NCI-H1105 (cell line): ENCODE measurements at regions not wholly inside any gene's neighbourhood (a gene's known extent, or its start where the extent isn't known, plus 50 kb on each side); places are given as distances from the start of the nearest gene placed in this dataset.

Source experiments
- DNase-seq: peaks from one replicate; lab custom pipeline; 2025; lab: John Stamatoyannopoulos, UW

DNA sequence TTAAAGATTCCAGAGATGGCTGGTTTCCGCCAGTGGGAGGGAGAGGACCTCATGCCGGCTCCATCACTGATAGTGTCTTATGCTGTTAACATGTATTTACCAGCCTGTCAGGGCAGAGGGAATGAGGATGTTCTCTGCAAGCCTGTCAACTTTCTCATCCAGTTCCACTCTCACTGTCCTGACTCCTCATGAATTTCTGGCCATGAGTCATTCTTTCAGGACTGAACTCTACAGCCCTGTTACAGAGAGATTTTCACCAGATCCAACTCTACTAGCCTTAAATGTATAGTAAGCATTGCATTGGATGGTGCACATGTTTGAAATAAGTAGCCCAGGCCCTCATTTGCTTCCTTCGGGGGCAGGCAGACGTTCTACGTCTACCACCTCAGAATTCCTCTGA, 387.7 kb downstream of the TMEM135 start:
- no peak for DNase-seq

GRCh38 chr11:87423161-87423560, 385.4 kb downstream of the TMEM135 start:
- no peak for DNase-seq

DNA sequence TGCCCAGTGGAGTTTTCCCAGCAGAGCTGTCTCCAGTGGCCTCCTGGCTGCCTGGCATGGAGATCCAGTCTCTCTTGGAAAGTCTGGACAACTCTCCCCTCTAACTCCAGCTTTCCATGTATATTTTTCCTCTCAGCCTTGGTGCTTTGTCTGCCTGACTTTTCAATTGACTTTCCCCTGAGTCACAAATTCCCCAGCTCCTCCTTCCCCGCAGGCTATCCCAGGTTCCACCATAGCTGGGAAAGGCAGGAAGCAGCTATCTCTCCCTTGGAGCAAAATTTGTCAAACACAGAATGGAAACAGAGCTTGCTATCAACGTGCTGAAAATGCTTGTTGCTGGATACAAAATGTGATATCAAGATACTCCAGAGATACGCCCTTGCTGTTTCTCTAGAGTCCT, 384.8 kb downstream of the TMEM135 start:
- no peak for DNase-seq

- peak; percentile 60 for DNase-seq
Observed at GRCh38 chr11:87421422-87421821, 383.7 kb downstream of the TMEM135 start.

DNA sequence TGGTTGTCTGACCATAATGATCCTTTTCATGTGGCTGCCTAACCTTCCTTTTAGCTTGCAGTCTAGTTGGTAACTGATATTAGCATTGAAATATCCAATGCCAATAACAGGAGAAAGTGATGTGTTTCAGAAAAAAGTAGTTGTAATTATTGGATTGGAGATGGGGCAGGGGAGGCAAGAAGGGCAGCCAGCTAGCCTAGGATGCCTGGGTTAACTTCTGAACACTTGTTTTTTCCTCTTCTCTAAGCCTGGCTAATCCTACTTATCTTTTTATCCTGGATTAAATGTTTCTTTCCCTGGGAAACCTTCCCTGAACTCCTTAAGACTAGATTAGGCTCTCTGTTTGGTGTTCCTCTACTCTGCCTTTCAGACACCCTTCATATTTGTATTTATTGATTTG, 380.2 kb downstream of the TMEM135 start:
- no peak for DNase-seq

GRCh38 chr11:87405843-87406242, 368.1 kb downstream of the TMEM135 start:
- no peak for DNase-seq

DNA sequence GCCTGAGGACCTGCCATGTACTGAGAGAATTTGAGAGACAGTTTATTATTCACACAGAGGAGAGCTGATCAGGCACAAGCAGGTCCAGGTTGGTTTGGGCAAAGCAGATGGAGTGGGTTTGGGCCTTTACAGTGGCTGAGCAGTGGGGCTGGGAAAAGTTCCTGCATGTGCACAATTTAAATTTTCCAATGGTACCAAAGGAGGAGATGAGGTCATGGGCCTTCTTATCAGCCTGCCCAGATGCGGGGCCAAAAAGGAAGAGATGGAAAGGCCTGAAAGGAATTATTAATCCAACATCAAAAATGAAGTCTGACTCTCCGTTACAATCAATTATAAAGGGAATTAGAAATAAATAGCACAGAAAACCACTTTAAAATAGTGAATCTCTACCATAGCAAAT, 367.6 kb downstream of the TMEM135 start:
- no peak for DNase-seq

GRCh38 chr11:87401653-87402052, 363.9 kb downstream of the TMEM135 start:
- no peak for DNase-seq

DNA sequence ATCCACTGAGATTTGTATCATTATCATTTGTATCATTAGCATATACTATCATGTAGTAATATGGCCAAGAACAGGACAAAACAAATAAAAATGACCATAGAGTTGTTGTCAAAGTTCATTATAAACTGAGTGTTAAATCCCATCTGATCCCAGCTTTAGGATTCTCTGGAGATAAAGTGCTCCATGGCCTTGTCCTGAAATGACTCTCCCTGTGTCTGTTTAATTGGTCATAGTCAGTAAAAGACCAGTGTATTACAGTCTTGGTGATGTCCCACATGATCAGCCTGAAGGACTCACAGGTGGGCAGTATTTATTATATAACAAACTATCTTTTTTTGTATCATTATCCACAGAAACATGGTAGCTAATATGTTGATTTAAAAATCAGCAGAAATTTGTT, 361.6 kb downstream of the TMEM135 start:
- no peak for DNase-seq

DNA sequence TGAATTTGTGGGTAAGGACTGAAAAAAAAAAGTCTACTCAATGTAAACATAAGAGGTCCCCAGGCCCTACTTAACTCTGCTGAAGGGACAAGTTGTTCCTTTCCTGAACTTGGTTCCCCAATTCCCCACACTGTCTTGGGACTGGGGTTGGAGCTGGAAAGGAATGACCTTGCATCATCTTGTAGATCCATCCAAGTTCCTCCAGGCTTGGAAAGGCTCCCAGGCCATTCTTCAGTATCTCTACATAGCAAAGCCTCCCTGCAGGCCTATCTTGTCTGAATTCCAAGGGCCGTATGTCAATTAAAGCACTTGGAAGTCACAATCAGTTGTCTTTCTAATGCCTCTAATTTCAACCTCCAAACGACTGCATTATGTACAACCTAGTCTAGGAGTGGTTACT, 361.2 kb downstream of the TMEM135 start:
- DNase-seq: no peak

GRCh38 chr11:87397011-87397865, 359.5 kb downstream of the TMEM135 start:
- no peak for DNase-seq

GRCh38 chr11:87394924-87395323, 357.2 kb downstream of the TMEM135 start:
- no peak for DNase-seq

DNA sequence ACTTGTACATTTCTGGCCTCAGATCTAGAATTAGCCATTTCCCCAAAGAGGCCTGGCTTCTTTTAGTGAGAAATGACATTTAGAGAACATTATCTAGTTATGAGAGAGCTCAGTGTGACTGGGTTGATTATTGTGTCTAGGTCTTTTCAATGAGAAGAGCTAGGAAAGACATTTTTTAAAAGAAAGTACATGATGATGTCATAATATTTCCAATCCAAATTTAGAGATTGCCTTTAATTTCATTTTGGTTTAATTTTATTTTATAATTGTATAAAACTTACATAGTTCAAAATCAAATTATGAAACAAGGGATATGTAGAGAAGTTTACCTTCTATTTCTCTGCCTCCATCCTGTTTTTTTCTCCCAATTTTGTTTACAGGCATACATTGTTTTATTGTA, 354.9 kb downstream of the TMEM135 start:
- DNase-seq: no peak

DNA sequence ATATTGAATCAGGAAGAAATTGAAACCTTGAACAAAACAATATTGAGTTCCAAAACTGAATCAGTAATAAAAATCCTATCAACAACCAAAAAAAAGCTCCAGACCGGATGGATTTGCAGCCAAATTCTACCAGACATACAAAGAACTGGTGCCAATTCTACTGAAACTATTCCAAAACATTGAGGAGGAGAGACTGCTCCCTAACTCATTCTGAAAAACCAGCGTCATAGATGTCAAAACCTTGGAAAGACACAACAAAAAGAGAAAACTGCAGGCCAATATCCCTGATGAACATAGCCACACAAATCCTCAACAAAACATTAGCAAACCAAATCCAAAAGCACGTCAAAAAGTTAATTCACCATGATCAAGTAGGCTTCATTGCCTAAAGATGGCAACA, 353.8 kb downstream of the TMEM135 start:
- DNase-seq: no peak

DNA sequence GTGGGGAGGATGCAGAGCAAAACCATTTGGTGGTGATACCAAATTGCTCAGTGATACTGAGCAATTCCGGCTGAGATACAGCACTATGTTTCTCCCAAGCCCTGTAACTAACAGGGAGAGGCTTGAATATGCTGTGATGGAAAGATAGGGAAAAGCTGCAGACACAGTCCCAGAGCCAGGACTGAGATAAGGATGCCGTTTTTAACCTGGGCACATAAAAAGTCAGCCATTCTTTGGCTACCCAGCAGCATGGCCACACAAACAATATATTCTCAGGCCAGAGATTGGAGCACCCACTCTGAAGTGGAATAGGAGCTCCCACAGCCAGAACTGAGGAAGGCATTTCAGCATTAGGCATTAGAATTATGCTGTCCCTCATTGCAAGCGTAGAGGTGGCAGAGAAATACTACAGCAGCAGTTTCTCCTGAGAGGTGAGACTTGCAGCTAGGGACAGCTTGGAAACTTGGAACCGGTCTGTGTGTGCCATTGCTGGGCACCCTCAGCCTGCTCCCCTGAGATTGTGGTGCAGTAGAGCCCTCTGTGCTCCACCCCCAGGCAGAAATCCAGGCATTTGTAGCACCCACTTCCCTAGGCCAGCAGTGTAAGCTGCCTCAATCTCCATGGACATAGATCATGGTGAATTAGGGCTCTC, 346.5 kb downstream of the TMEM135 start:
- DNase-seq: no peak

GRCh38 chr11:87374038-87374807, 336.5 kb downstream of the TMEM135 start:
- no peak for DNase-seq
